Immature natural killer cell (primary cell): ENCODE measurements at regions not wholly inside any gene's neighbourhood (a gene's known extent, or its start where the extent isn't known, plus 50 kb on each side); places are given as distances from the start of the nearest gene placed in this dataset.

ENCODE experiments used
- DNase-seq, 3 donors: peaks; one replicate each; pipeline ENCODE4 v3.0.0; 2022; ENCODE audit warnings: mixed read lengths in 1 of 3
- H3K27ac Mint-ChIP-seq, 6 donors: one replicate each; pipeline ENCODE4 v1.8.0; 2020; ENCODE audit warnings: mixed read lengths in 6 of 6, mild to moderate bottlenecking in 5 of 6, inconsistent platforms in 4 of 6, moderate library complexity in 3 of 6
- H3K27me3 Mint-ChIP-seq, 3 donors: one replicate each; pipeline ENCODE4 v1.8.0; 2020 to 2021; ENCODE audit warnings: low read depth in 3 of 3, mild to moderate bottlenecking in 3 of 3, mixed read lengths in 3 of 3, moderate library complexity in 3 of 3, inconsistent platforms in 1 of 3
- H3K36me3 Mint-ChIP-seq, 3 donors: one replicate each; pipeline ENCODE4 v1.8.0; 2020; ENCODE audit warnings: mixed read lengths in 3 of 3, inconsistent platforms in 2 of 3, mild to moderate bottlenecking in 2 of 3
- H3K4me1 Mint-ChIP-seq, 2 donors: one replicate each; pipeline ENCODE4 v1.8.0; 2020; ENCODE audit warnings: inconsistent platforms in 2 of 2, mild to moderate bottlenecking in 2 of 2, mixed read lengths in 2 of 2, moderate library complexity in 1 of 2
- H3K4me3 Mint-ChIP-seq, 5 donors: one replicate each; pipeline ENCODE4 v1.8.0; 2020; ENCODE audit warnings: mild to moderate bottlenecking in 5 of 5, mixed read lengths in 5 of 5, inconsistent platforms in 3 of 5, moderate library complexity in 3 of 5
- H3K9me3 Mint-ChIP-seq, 6 donors: one replicate each; pipeline ENCODE4 v1.8.0; 2020; ENCODE audit warnings: mild to moderate bottlenecking in 6 of 6, mixed read lengths in 6 of 6, inconsistent platforms in 4 of 6, moderate library complexity in 3 of 6

DNA sequence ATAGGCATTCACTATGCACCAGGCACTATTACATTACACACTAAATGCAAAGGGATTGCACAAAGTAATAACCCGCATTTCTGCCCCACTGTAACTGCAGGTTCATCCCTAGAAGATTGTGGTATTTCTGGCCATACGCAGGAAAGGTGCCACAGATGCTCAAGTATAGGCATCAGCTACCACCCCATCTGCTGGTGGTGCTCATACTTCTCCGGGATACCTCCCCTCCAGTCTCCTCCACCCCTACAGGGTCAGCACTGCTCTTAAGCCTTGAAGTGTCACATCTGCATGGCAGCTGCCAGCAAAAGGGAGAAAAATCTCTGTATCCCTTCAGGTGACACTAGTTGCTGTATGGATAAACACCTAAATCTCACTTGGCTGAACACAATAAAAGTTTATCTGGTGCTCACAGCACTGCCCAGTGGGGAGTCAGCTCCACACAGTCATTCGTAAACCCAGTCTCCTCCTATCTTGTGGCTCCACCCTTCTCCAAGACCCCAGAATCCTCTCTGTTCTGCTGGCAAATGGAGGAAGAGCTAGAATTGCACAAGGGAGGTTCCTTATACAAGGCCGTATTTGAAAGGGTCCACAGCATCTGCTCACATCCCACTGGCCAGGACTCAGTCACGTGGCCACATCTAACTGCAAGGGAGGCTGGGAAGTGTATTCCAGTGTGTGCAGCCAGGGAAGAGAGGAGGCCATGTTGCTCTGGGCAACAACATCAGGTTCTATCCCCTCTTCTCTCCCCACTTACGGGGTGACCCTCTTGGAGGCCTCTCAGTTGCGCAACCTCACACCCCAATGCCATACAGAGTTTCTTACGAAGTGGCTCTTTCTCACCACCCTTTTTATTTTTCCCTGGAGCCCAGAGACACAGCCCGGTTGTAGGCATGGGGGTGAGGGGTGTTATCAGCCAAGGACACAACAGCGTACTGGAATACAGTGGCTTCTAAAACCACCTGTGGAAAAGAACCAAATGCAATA lies 114.7 kb downstream of the BUD13 start:
- DNase-seq: no peak

DNA sequence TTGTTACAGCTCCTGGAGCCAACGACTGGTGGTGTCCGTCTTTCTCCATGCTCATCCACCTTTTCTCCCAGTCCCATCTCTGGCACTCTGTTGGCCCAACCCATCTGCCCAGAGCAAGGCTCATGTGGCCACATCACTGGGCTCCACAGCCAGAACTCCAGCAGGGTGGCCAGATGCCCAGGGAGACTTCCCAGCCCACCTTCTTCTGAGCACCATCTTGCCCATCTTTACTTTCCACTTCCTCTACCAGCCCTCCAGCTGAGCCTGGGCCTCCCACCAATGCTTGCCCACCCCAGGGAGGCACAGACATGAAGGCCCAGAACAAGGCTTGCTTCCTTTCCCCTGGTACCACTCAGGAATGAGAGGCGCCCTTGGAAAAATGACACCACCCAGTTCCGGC lies 116.8 kb downstream of the BUD13 start:
- peaks cover 0 to 9% (median 0%) of the 10 kb centered on the region in 6 donors for H3K9me3 Mint-ChIP-seq
- no peak overlapping the region for H3K4me3 Mint-ChIP-seq
- no peak overlapping the region for H3K27ac Mint-ChIP-seq

More for the DNA sequence above, 114.7 kb downstream of the BUD13 start:
- Mint-ChIP-seq H3K36me3 (no peaks in the 10 kb centered on the region), H3K27ac (no peak overlapping the region), H3K27me3 (peaks cover 0 to 20% (median 12%) of the 10 kb centered on the region in 3 donors), H3K9me3 (peaks cover 0 to 9% (median 0%) of the 10 kb centered on the region in 6 donors), H3K4me3 (no peak overlapping the region), H3K4me1 (no peaks in the 10 kb centered on the region)

DNA sequence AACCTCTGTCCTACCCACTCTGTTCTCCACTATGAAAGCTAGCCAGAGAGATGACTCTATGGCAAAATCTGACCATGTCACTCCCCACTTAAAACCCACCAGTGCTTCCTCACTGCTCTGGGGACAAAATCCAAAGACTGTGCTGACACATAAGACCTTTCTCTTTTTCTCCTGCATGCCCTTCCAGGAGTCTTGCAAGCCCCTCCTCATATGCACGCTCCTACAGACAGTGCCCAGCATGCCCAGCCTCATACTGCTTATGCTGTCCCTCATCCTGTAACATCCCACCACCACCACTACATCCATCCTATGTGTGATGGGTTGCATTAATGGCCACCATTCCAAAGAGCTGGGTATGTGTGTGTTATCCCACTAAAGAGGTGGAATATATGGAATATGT lies 118.3 kb downstream of the BUD13 start:
- Mint-ChIP-seq H3K27me3 (peaks cover 0 to 18% (median 13%) of the 10 kb centered on the region in 3 donors), H3K36me3 (no peaks in the 10 kb centered on the region), H3K4me1 (no peaks in the 10 kb centered on the region), H3K4me3 (no peak overlapping the region), H3K9me3 (peaks cover 0 to 9% (median 0%) of the 10 kb centered on the region in 6 donors), H3K27ac (no peak overlapping the region)
- DNase-seq: no peak

More for the DNA sequence above, 116.8 kb downstream of the BUD13 start:
- no peak for DNase-seq
- Mint-ChIP-seq H3K27me3 (peaks cover 0 to 23% (median 13%) of the 10 kb centered on the region in 3 donors), H3K36me3 (no peaks in the 10 kb centered on the region), H3K4me1 (no peaks in the 10 kb centered on the region)

- Mint-ChIP-seq H3K36me3 (no peaks in the 10 kb centered on the region), H3K4me3 (no peak overlapping the region), H3K4me1 (no peaks in the 10 kb centered on the region), H3K9me3 (peaks cover 0 to 9% (median 0%) of the 10 kb centered on the region in 6 donors), H3K27ac (no peak overlapping the region), H3K27me3 (peaks cover 0 to 17% (median 13%) of the 10 kb centered on the region in 3 donors)
- no peak for DNase-seq
Observed at GRCh38 chr11:116653206-116653605, 119.6 kb downstream of the BUD13 start.

DNA sequence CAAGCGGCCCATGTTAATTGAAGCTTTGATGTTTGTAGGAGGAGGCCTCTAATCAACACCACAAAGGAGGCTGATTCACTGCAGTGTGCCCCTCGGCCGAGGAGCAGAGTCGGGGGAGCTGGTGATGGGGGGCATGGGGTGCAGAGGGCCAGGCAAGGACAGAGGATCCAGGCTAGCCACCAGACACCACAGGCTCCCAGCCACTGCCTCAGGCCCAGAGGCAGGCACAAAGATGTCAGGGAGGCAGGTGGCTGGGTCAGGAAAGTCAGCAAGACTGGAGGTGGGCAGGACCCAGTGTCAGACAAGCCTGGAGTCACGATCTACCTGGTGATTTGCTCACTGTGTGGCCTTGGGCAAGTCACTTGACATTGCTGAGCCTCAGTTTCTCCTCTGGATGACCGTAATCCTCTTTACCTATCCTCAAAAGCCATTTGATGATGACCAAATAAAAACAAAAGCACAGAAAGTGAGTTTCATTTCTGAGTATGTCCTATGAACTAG lies 121.0 kb downstream of the BUD13 start:
- peaks cover 0 to 16% (median 7%) of the 10 kb centered on the region in 3 donors for H3K27me3 Mint-ChIP-seq
- no peaks in the 10 kb centered on the region for H3K36me3 Mint-ChIP-seq
- H3K4me1 Mint-ChIP-seq: no peaks in the 10 kb centered on the region
- H3K4me3 Mint-ChIP-seq: no peak overlapping the region
- DNase-seq: no peak
- H3K9me3 Mint-ChIP-seq: peaks cover 0 to 9% (median 0%) of the 10 kb centered on the region in 6 donors
- H3K27ac Mint-ChIP-seq: no peak overlapping the region

DNA sequence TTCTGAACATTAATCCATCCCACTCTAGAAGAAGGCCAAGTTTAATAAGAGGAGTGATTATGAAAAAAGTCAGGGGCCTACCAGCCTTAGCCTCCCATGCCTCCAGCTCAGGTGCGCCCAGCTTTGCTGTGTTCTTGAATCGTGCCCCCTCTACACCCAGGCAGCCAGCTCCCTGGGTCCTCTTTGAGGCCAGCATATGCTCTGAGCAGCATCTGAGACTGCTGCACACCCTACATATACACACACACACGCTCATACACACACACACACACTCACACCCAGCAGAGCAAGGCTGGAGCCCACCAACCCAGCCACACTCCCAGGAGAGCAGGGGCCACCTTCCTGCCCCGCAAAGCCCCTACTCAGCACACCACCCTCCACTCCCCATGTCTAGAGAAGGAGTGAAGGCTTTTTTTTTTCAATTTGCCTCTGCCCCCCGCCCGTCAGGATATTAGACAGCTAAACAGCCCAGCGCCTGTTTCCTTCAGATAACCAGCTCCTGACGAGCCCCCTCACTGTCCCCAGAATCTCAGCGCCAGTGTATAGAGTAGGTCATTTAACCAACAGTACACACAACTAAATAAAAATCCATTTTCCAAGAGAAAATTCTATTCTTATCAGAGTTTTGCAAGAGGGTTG lies 121.6 kb downstream of the BUD13 start:
- Mint-ChIP-seq H3K27me3 (peaks cover 0 to 18% (median 7%) of the 10 kb centered on the region in 3 donors), H3K36me3 (no peaks in the 10 kb centered on the region), H3K27ac (no peak overlapping the region), H3K4me3 (no peak overlapping the region), H3K4me1 (no peaks in the 10 kb centered on the region), H3K9me3 (peaks cover 0 to 9% (median 0%) of the 10 kb centered on the region in 6 donors)
- no peak for DNase-seq

- no peaks in the 10 kb centered on the region for H3K4me1 Mint-ChIP-seq
- DNase-seq: no peak
Observed at GRCh38 chr11:116650052-116650451, 122.7 kb downstream of the BUD13 start.

DNA sequence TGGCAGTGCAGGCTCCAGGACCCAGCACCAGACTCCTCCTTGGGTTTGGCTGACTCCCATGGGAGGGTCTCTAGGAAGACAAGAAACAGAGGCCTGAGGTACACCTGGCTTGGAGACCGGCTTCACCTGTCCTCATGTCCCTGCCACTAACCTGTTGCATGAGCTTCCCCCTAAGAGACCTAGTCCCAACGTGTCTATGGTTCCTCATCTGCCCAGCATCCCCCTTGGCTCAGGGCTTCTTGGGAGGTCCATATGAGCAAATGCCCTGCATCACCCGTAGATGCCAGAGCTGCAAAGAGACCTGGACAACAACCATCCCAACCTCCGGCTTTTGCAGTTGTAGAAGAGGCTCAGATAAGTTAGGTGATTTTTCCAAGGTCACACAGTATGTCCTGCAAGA lies 123.5 kb downstream of the BUD13 start:
- no peaks in the 10 kb centered on the region for H3K4me1 Mint-ChIP-seq
- H3K36me3 Mint-ChIP-seq: no peaks in the 10 kb centered on the region
- no peak overlapping the region for H3K4me3 Mint-ChIP-seq
- H3K27me3 Mint-ChIP-seq: peaks cover 0 to 11% (median 5%) of the 10 kb centered on the region in 3 donors
- H3K27ac Mint-ChIP-seq: no peak overlapping the region
- DNase-seq: no peak
- H3K9me3 Mint-ChIP-seq: no peaks in the 10 kb centered on the region

More at GRCh38 chr11:116650052-116650451, 122.7 kb downstream of the BUD13 start:
- H3K9me3 Mint-ChIP-seq: peaks cover 0 to 5% (median 0%) of the 10 kb centered on the region in 6 donors
- H3K27ac Mint-ChIP-seq: no peak overlapping the region
- H3K4me3 Mint-ChIP-seq: no peak overlapping the region
- H3K36me3 Mint-ChIP-seq: no peaks in the 10 kb centered on the region
- peaks cover 0 to 14% (median 5%) of the 10 kb centered on the region in 3 donors for H3K27me3 Mint-ChIP-seq

GRCh38 chr11:116648247-116649174 lies 124.3 kb downstream of the BUD13 start:
- Mint-ChIP-seq H3K4me3 (no peak overlapping the region), H3K27ac (no peak overlapping the region), H3K9me3 (no peaks in the 10 kb centered on the region), H3K4me1 (no peaks in the 10 kb centered on the region), H3K27me3 (peaks cover 0 to 11% (median 5%) of the 10 kb centered on the region in 3 donors), H3K36me3 (no peaks in the 10 kb centered on the region)
- no peak for DNase-seq

GRCh38 chr11:116647305-116648080 lies 125.3 kb downstream of the BUD13 start:
- Mint-ChIP-seq H3K27ac (no peak overlapping the region), H3K9me3 (no peaks in the 10 kb centered on the region), H3K27me3 (peaks cover 0 to 5% (median 4%) of the 10 kb centered on the region in 3 donors), H3K4me3 (no peak overlapping the region), H3K4me1 (no peaks in the 10 kb centered on the region), H3K36me3 (no peaks in the 10 kb centered on the region)
- DNase-seq: no peak

GRCh38 chr11:116646191-116646590 lies 126.6 kb downstream of the BUD13 start:
- Mint-ChIP-seq H3K9me3 (no peaks in the 10 kb centered on the region), H3K4me1 (no peaks in the 10 kb centered on the region), H3K4me3 (no peak overlapping the region), H3K36me3 (no peaks in the 10 kb centered on the region), H3K27ac (no peak overlapping the region), H3K27me3 (peaks cover 0 to 5% (median 2%) of the 10 kb centered on the region in 3 donors)
- DNase-seq: no peak

DNA sequence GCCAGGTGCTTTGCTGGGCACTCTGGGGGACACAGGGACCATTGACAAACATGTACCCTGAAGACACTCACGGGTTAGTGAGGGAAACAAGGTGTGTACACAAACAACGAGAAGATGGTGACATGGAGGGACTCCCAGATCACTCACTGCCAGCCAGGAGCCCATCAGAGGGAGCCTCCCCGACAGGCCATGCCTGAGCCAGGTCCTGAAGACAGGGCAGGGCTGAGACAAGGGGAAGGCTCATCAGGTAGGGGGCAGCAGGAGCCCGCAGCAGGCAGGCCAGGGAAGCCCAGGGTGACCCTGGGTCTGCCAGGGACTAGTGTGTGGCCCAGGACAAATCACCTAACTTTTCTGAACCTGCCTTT lies 127.9 kb downstream of the BUD13 start:
- H3K27ac Mint-ChIP-seq: no peak overlapping the region
- DNase-seq: no peak
- H3K4me1 Mint-ChIP-seq: no peaks in the 10 kb centered on the region
- peaks cover 0 to 2% (median 0%) of the 10 kb centered on the region in 6 donors for H3K9me3 Mint-ChIP-seq
- H3K4me3 Mint-ChIP-seq: no peak overlapping the region
- H3K27me3 Mint-ChIP-seq: peaks cover 0 to 5% (median 2%) of the 10 kb centered on the region in 3 donors
- no peaks in the 10 kb centered on the region for H3K36me3 Mint-ChIP-seq
